ENCODE measurements at regions not wholly inside any gene's neighbourhood (a gene's known extent, or its start where the extent isn't known, plus 50 kb on each side); places are given as distances from the start of the nearest gene placed in this dataset.

GRCh38 chr3:83092521-83093221, 1331.2 kb upstream of the GBE1 start:
- no peak for DNase-seq (ENCODE audit: low read depth)

GRCh38 chr3:83076041-83076440, 1314.6 kb upstream of the GBE1 start:
- no peak for DNase-seq (ENCODE audit: low read depth)

GRCh38 chr3:83074485-83074884, 1313.0 kb upstream of the GBE1 start:
- no peak for DNase-seq (ENCODE audit: low read depth)

- no peak for DNase-seq (ENCODE audit: low read depth)
These were observed 1304.5 kb upstream of the GBE1 start for GRCh38 chr3:83065851-83066460.

GRCh38 chr3:83063446-83063845, 1302.0 kb upstream of the GBE1 start:
- no peak for DNase-seq (ENCODE audit: low read depth)

GRCh38 chr3:83048556-83048955, 1287.1 kb upstream of the GBE1 start:
- no peak for DNase-seq (ENCODE audit: low read depth)

- no peak for DNase-seq (ENCODE audit: low read depth)
These were observed 1278.0 kb upstream of the GBE1 start for GRCh38 chr3:83039422-83039821.

GRCh38 chr3:83035704-83036010, 1274.2 kb upstream of the GBE1 start:
- DNase-seq (ENCODE audit: low read depth) = no peak

- DNase-seq (ENCODE audit: low read depth) = no peak
These were observed 1273.6 kb upstream of the GBE1 start for GRCh38 chr3:83034806-83035703.

GRCh38 chr3:83033133-83033532, 1271.7 kb upstream of the GBE1 start:
- DNase-seq (ENCODE audit: low read depth) = no peak

GRCh38 chr3:83023086-83023485, 1261.6 kb upstream of the GBE1 start:
- DNase-seq (ENCODE audit: low read depth) = no peak

- DNase-seq (ENCODE audit: low read depth) = peak; percentile 4
These were observed 1250.0 kb upstream of the GBE1 start for GRCh38 chr3:83011481-83011880.

GRCh38 chr3:83003917-83004316, 1242.5 kb upstream of the GBE1 start:
- no peak for DNase-seq (ENCODE audit: low read depth)

GRCh38 chr3:83002869-83003445, 1241.5 kb upstream of the GBE1 start:
- DNase-seq (ENCODE audit: low read depth) = no peak

GRCh38 chr3:82999777-83000176, 1238.3 kb upstream of the GBE1 start:
- DNase-seq (ENCODE audit: low read depth) = no peak

GRCh38 chr3:82978368-82978767, 1216.9 kb upstream of the GBE1 start:
- DNase-seq (ENCODE audit: low read depth) = no peak

GRCh38 chr3:82977871-82978270, 1216.4 kb upstream of the GBE1 start:
- DNase-seq (ENCODE audit: low read depth) = no peak

GRCh38 chr3:82973791-82974190, 1212.3 kb upstream of the GBE1 start:
- DNase-seq (ENCODE audit: low read depth) = no peak

GRCh38 chr3:82960379-82960778, 1198.9 kb upstream of the GBE1 start:
- DNase-seq (ENCODE audit: low read depth) = no peak

GRCh38 chr3:82957696-82958095, 1196.3 kb upstream of the GBE1 start:
- no peak for DNase-seq (ENCODE audit: low read depth)

- DNase-seq (ENCODE audit: low read depth) = no peak
These were observed 1195.6 kb upstream of the GBE1 start for GRCh38 chr3:82957079-82957478.

GRCh38 chr3:82954486-82954885, 1193.0 kb upstream of the GBE1 start:
- DNase-seq (ENCODE audit: low read depth) = no peak

GRCh38 chr3:82942041-82942440, 1180.6 kb upstream of the GBE1 start:
- no peak for DNase-seq (ENCODE audit: low read depth)
